ENCODE measurements at regions not wholly inside any gene's neighbourhood (a gene's known extent, or its start where the extent isn't known, plus 50 kb on each side); places are given as distances from the start of the nearest gene placed in this dataset.

DNA sequence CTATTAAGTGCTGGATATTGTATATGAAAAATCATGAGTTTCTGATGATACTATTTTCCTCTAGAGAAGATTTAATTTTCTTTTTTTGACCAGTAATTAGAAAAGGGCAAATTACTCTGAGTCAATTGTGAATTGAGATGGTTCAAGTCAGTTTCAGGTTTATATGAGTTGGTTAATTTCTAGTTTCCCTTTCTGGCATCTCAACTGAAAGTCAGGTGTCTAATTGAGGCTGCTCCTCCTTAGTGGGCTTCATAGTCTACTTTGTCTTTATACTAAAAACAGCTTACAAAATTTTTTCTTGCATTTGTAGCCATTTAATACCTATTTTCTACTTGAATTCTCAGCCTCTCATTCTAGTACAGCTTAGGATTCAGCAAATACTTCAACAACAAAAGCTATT lies 387.3 kb downstream of the RPS6KC1 start:
- DNase-seq (ENCODE audit: low read depth) = no peak
- no peak overlapping the region for H3K4me3 ChIP-seq (ENCODE audit: low read depth, low read length)
- TF ChIP-seq, protein P1, sequence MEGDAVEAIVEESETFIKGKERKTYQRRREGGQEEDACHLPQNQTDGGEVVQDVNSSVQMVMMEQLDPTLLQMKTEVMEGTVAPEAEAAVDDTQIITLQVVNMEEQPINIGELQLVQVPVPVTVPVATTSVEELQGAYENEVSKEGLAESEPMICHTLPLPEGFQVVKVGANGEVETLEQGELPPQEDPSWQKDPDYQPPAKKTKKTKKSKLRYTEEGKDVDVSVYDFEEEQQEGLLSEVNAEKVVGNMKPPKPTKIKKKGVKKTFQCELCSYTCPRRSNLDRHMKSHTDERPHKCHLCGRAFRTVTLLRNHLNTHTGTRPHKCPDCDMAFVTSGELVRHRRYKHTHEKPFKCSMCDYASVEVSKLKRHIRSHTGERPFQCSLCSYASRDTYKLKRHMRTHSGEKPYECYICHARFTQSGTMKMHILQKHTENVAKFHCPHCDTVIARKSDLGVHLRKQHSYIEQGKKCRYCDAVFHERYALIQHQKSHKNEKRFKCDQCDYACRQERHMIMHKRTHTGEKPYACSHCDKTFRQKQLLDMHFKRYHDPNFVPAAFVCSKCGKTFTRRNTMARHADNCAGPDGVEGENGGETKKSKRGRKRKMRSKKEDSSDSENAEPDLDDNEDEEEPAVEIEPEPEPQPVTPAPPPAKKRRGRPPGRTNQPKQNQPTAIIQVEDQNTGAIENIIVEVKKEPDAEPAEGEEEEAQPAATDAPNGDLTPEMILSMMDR (IDR thresholded peaks at IDR 0.05; ENCODE audit: low read depth, low read length, missing control alignments) = no peak

DNA sequence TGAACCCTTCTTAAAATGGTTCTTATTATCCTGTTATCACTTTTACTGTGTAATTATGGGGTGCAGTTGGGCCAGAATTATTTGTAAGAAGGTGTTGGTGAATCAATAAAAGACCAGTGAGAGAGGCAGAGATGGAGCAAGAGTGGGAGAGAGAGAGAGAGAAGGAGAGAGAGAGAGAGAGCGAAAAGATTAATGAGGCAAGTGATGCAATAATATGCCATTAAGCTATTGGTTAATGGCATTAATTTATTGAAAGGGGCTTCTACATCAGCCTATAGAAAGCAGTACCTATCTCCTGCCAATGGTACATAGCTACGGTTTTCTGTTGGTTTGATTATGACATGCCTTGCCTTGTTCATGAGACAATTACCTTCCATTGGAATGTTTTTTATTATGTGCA lies 388.7 kb downstream of the RPS6KC1 start:
- no peak for DNase-seq (ENCODE audit: low read depth)
- TF ChIP-seq, protein P1 (IDR thresholded peaks at IDR 0.05; ENCODE audit: low read depth, low read length, missing control alignments) = no peak
- H3K4me3 ChIP-seq (ENCODE audit: low read depth, low read length) = no peak overlapping the region

DNA sequence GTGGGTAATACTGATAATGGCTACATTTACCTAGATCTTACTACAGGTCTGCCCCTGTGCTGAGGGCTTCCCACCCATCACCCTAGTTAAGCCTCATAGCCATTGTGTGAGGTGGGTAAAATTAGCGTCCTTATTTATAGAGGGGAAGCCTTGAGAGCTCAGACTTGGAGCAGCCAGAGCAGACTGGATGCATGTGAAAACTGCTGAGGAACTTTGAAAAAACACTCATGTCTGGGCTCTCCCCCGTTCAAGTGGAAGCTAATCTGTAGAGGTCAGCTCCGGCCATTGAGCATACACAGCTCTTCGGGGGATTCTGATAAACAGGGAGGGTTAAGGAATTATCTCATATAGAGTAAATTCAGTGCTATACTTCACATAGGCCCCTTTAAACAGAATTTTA lies 389.7 kb downstream of the RPS6KC1 start:
- no peak for DNase-seq (ENCODE audit: low read depth)
- TF ChIP-seq, protein P1 (IDR thresholded peaks at IDR 0.05; ENCODE audit: low read depth, low read length, missing control alignments) = no peak
- H3K4me3 ChIP-seq (ENCODE audit: low read depth, low read length) = no peak overlapping the region

DNA sequence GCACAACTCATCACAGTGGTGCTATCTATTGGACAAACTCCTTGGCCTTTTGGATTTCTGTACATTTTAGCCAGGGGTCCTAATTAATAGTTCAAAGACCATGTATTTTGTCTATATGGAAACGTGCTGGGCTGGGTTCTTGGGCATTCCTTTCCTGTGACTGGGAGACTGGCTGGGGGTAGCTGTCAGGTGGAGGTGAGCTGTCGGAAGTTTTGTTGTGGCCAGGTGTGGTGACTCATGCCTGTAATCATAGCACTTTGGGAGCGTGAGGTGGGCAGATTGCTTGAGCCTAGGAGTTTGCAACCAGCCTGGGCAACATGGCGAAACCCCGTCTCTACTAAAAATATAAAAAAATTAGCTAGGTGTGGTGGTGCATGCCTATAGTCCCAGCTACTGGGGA lies 392.4 kb downstream of the RPS6KC1 start:
- no peak overlapping the region for H3K4me3 ChIP-seq (ENCODE audit: low read depth, low read length)
- DNase-seq (ENCODE audit: low read depth) = no peak
- TF ChIP-seq, protein P1 (IDR thresholded peaks at IDR 0.05; ENCODE audit: low read depth, low read length, missing control alignments) = no peak

DNA sequence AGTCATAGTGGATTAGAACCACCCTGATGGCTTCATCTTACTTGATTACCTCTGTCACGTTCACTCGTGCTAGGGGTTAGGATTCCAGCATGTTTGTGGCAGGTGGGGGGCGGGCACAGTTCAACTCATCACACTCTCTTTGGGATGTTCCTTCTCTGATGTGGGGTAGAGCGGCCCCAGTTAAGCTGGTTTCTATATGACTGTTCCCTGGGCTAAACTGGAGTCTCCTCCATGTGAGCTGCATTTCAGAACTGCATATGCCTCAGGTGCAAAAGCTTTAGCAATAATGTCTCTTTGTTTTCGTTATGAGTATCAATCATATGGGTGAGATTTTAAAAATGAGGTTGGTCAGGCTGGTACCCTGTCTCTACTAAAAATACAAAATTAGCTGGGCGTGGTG lies 393.2 kb downstream of the RPS6KC1 start:
- H3K4me3 ChIP-seq (ENCODE audit: low read depth, low read length) = no peak overlapping the region
- no peak for DNase-seq (ENCODE audit: low read depth)
- TF ChIP-seq, protein P1 (IDR thresholded peaks at IDR 0.05; ENCODE audit: low read depth, low read length, missing control alignments) = no peak

DNA sequence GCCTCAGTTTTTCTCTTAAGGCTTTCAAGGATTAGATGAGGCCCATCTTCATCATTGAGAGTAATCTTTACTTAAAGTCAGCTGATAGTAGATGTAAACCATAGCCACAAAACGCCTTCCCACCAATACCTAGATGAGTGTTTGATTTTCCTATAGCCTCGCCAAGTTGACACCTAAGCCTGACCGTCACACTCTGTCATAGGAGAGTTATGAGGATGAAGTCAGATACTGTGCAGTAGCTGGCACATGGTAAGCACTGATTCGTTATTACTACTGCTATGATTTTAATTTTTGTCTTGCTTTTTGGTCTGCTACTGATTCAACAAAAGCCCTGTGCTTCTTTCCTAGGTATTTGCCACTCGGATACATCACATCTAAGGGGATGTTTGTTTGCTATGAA lies 395.5 kb downstream of the RPS6KC1 start:
- DNase-seq (ENCODE audit: low read depth) = no peak
- H3K4me3 ChIP-seq (ENCODE audit: low read depth, low read length) = no peak overlapping the region
- TF ChIP-seq, protein P1 (IDR thresholded peaks at IDR 0.05; ENCODE audit: low read depth, low read length, missing control alignments) = no peak

DNA sequence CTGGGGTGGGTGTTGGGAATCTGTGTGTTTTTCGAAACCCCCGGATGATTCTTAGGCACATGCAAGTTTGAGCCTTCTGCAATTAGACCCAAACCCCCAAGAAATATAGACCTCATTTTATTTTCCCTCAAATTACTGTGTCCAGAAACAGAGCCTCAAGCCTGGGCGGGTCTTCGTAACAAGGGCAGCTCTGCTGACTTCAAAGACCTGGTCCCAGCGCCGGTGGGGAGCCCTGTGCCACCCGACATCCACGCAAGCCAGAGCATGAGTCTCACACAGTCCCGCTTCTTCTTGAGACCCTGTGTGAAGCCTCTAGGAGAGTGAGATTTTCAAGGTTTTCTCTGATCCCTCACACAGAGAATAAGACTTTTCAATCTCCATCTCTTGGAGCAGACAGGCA lies 397.3 kb downstream of the RPS6KC1 start:
- TF ChIP-seq, protein P1 (IDR thresholded peaks at IDR 0.05; ENCODE audit: low read depth, low read length, missing control alignments) = no peak
- no peak overlapping the region for H3K4me3 ChIP-seq (ENCODE audit: low read depth, low read length)
- no peak for DNase-seq (ENCODE audit: low read depth)

All from GM12864 (cell line).